B cell (primary cell): ENCODE measurements at regions not wholly inside any gene's neighbourhood (a gene's known extent, or its start where the extent isn't known, plus 50 kb on each side); places are given as distances from the start of the nearest gene placed in this dataset.
"Not testable (repeated sequence)": the region's sequence is repeated elsewhere in the genome, so short reads cannot be mapped to it uniquely, and the experiment has no call there.

Experiments
- EZH2 ChIP-seq: IDR thresholded peaks from 2 replicates; pipeline ENCODE4 v1.6.1; 2012; ENCODE audit warnings: borderline replicate concordance, low read depth, mild to moderate bottlenecking, moderate library complexity, low read length; ENCODE audit not compliant: insufficient read depth, poor library complexity, severe bottlenecking
- TF ChIP-seq, protein P1 (sequence below): fragments of 200-600 bp; IDR thresholded peaks from one replicate; pipeline ENCODE4 v1.8.0; 2022; ENCODE audit warnings: antibody characterized with exemption, mild to moderate bottlenecking

DNA sequence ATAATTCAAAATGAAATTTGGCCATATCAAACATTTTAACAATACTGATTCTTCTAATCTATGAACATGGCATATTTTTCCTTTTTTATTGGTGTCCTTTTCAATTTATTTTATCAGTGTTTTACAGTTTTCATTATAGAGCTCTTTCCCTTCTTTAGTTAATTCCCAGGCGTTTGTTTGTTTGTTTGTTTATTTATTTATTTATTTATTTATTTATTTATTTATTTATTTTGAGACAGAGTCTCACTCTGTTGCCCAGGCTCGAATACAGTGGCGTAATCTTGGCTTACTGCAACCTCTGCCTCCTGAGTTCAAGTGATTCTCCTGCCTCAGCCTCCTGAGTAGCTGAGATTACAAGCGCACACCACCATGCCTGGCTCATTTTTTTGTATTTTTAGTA lies 1049.4 kb upstream of the CDH6 start:
- TF ChIP-seq, protein P1, sequence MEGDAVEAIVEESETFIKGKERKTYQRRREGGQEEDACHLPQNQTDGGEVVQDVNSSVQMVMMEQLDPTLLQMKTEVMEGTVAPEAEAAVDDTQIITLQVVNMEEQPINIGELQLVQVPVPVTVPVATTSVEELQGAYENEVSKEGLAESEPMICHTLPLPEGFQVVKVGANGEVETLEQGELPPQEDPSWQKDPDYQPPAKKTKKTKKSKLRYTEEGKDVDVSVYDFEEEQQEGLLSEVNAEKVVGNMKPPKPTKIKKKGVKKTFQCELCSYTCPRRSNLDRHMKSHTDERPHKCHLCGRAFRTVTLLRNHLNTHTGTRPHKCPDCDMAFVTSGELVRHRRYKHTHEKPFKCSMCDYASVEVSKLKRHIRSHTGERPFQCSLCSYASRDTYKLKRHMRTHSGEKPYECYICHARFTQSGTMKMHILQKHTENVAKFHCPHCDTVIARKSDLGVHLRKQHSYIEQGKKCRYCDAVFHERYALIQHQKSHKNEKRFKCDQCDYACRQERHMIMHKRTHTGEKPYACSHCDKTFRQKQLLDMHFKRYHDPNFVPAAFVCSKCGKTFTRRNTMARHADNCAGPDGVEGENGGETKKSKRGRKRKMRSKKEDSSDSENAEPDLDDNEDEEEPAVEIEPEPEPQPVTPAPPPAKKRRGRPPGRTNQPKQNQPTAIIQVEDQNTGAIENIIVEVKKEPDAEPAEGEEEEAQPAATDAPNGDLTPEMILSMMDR: not testable (repeated sequence)
- TF ChIP-seq EZH2: not testable (repeated sequence)
